HUES64 (cell line): ENCODE measurements at regions not wholly inside any gene's neighbourhood (a gene's known extent, or its start where the extent isn't known, plus 50 kb on each side); places are given as distances from the start of the nearest gene placed in this dataset.

ENCODE experiments used
- H3K27ac ChIP-seq: 2 replicates; pipeline ENCODE4 v1.7.0; 2013; ENCODE audit warnings: low read depth, low read length, inconsistent platforms
- H3K27me3 ChIP-seq: 2 replicates; pipeline ENCODE4 v1.6.1; 2013; ENCODE audit warnings: mild to moderate bottlenecking, low read length; ENCODE audit not compliant: insufficient read depth
- H3K36me3 ChIP-seq: 2 replicates; pipeline ENCODE4 v1.6.1; 2013; ENCODE audit warnings: mild to moderate bottlenecking, low read length; ENCODE audit not compliant: insufficient read depth
- H3K4me1 ChIP-seq: 2 replicates; pipeline ENCODE4 v1.6.1; 2013; ENCODE audit warnings: mild to moderate bottlenecking, low read length, moderate library complexity; ENCODE audit not compliant: insufficient read depth
- H3K4me3 ChIP-seq: 2 replicates; pipeline ENCODE4 v1.5.1; 2013; ENCODE audit warnings: mild to moderate bottlenecking, low read length, moderate library complexity
- H3K9ac ChIP-seq: 2 replicates; pipeline ENCODE4 v1.6.1; 2013; ENCODE audit warnings: mild to moderate bottlenecking, low read depth, low read length
- H3K9me3 ChIP-seq: 2 replicates; pipeline ENCODE4 v1.6.1; 2013; ENCODE audit warnings: low read depth, low read length; ENCODE audit not compliant: insufficient read depth
- WGBS: fragments of 150-250, 120-280 bp; methylation state at CpG from one replicate; pipeline ENCODE4 v1.1.7; 2013; ENCODE audit warnings: missing lambda C conversion rate; 5-methylcytosine and 5-hydroxymethylcytosine counted together

DNA sequence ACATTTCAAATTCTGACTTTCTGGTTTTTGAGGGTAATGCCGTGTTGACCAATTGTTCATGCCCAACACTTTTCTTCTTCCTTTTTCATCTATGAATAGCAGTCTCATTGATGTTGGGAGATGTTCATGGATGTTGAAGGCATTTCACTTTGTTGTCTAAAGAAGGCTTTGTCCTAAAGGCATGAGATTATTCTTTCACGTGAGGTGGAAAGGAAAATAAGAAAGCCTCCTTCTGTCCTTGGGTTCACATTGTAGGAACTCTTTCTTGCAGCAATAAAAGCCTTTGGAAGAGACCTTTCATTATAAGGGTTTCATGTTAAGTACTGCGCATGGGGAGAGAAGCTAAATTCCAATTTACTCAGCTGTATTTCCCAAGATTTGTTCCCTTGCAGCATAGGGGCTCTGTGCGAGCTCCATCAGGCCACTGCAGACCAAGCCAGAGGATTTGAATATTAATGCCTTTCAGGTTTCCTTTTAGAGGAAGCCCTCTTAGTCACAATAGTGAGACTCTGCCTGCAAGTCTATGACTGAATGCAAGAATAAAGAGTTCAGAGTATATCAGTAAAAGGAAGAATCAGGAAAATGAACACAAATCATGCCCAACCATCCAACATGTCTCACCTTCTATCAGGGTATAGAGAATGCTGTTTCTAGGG lies 274.6 kb downstream of the TMEM38B start:
- Histone ChIP-seq H3K27me3 (peaks cover 15% of the 10 kb centered on the region), H3K9me3 (no peaks in the 10 kb centered on the region), H3K27ac (no peak overlapping the region), H3K4me1 (peaks cover 19% of the 10 kb centered on the region), H3K4me3 (no peak overlapping the region), H3K36me3 (no peaks in the 10 kb centered on the region), H3K9ac (no peak overlapping the region)
- 79% methylated on average over 3 of the region's 4 CpGs for WGBS

DNA sequence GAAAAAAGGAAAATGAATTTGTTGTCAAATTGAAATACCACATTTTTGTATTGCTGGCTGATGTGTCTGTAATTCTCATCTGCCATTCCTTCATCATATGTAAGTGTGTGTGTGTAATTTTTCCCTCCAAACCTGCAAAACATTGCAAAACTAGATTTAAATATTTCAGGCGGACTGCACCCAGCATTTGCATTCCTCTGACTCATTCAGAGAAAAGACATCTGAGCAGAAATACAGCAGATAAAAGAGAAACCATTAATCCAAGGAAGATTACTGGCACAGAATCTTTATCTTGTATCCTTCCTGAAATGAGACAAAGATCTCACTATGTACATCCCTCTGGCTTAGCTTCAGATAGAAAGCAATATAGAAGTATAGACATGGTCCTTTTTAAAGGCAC lies 275.3 kb downstream of the TMEM38B start:
- H3K4me1 ChIP-seq, result peaks cover 26% of the 10 kb centered on the region
- WGBS, result 79% methylated on average over 1 of the region's 1 CpG
- H3K9me3 ChIP-seq, result no peaks in the 10 kb centered on the region
- no peaks in the 10 kb centered on the region for H3K36me3 ChIP-seq
- H3K9ac ChIP-seq, result no peak overlapping the region
- H3K4me3 ChIP-seq, result no peak overlapping the region
- peaks cover 15% of the 10 kb centered on the region for H3K27me3 ChIP-seq
- H3K27ac ChIP-seq, result no peak overlapping the region

GRCh38 chr9:105971986-105972385 lies 277.6 kb downstream of the TMEM38B start:
- Histone ChIP-seq H3K36me3 (no peaks in the 10 kb centered on the region), H3K4me1 (peaks cover 42% of the 10 kb centered on the region), H3K9ac (no peak overlapping the region), H3K27me3 (peaks cover 15% of the 10 kb centered on the region), H3K27ac (no peak overlapping the region), H3K4me3 (no peak overlapping the region), H3K9me3 (no peaks in the 10 kb centered on the region)
- WGBS, result 100% methylated on average over 2 of the region's 2 CpGs

DNA sequence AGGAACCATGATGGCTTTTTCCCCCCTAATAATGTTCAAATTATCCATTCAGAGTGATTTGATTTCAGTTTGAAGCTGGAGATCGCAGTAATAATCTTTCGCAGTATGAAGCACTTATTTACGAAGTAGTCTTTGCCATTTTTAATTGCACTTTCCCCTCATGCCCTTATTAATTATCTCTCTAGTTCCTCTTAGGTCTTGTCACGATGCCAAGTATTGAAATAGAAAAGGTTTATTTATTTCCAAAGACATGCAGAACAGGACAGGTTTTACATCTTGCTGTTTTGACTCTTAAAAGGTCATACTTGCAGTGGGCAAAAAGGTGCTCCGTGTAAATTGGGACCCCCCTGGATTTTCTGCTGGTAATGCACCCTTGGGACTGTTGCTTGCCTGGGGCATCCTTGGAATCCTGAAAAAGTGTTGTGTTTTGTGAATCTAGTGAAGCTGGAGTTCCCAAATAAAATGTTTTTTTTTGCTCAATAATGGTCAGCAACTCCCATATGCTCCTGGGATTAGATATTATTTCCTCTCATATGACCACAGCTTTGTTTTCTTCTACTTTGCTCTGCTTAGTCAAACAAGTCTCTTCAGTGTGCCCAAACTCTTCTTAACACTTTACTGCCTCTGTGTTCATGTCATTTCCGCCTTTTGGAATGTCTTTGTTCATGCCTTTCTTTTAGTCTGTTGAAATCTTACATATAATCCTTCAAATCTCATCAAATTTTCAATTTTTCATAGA lies 278.3 kb downstream of the TMEM38B start:
- no peak overlapping the region for H3K4me3 ChIP-seq
- H3K9ac ChIP-seq, result no peak overlapping the region
- no peak overlapping the region for H3K27ac ChIP-seq
- peaks cover 48% of the 10 kb centered on the region for H3K4me1 ChIP-seq
- H3K9me3 ChIP-seq, result no peaks in the 10 kb centered on the region
- H3K36me3 ChIP-seq, result no peaks in the 10 kb centered on the region
- 85% methylated on average over 6 of the region's 6 CpGs for WGBS
- peaks cover 15% of the 10 kb centered on the region for H3K27me3 ChIP-seq

DNA sequence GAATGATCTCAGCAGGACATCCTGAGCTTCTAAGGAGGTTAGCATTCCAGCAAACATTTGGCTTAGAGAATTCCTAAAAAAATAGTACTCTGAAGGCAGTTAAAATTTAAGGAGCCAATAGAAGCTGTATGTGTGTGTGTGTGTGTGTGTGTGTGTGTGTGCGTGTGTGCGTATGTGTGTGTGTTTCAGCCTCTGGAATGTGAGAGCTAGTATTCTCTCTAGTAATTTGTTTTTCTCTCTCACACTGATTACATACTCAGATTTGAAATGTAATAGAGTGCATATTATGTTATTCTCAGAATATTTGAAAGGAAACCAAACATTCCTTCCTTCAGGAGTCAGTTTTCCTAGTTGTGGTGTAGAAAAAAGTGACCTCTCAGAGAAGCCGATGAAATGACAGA lies 279.6 kb downstream of the TMEM38B start:
- H3K9me3 ChIP-seq, result no peaks in the 10 kb centered on the region
- peaks cover 15% of the 10 kb centered on the region for H3K27me3 ChIP-seq
- WGBS, result 100% methylated on average over 1 of the region's 3 CpGs
- H3K27ac ChIP-seq, result no peak overlapping the region
- H3K36me3 ChIP-seq, result no peaks in the 10 kb centered on the region
- peaks cover 55% of the 10 kb centered on the region for H3K4me1 ChIP-seq
- no peak overlapping the region for H3K9ac ChIP-seq
- H3K4me3 ChIP-seq, result no peak overlapping the region

GRCh38 chr9:105975886-105976645 lies 281.7 kb downstream of the TMEM38B start:
- Histone ChIP-seq H3K4me1 (peaks cover 47% of the 10 kb centered on the region), H3K27me3 (peaks cover 15% of the 10 kb centered on the region), H3K9me3 (no peaks in the 10 kb centered on the region), H3K9ac (no peak overlapping the region), H3K4me3 (no peak overlapping the region), H3K36me3 (no peaks in the 10 kb centered on the region), H3K27ac (no peak overlapping the region)
- 74% methylated on average over 14 of the region's 14 CpGs for WGBS

DNA sequence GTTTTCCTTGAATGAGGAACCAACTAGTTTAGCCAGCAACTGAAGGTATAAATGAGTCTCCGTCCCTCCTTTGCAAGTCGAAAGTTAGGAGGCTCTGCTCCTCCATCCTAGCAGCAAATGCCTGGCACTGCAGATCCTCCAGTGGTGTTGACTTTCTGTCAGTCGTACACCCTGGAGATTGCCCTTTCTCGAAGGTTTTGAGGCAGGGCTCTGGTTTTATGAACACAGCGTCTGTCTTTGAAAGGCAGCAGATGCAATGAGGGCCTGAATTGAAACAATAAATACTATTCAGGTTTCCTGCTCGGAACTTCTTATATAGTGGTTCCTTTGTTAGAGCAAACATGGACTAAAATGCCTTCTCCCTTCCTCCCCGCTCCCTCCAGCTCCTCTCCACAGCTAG lies 284.0 kb downstream of the TMEM38B start:
- peaks cover 47% of the 10 kb centered on the region for H3K4me1 ChIP-seq
- no peak overlapping the region for H3K9ac ChIP-seq
- 82% methylated on average over 7 of the region's 7 CpGs for WGBS

GRCh38 chr9:105978826-105979225 lies 284.5 kb downstream of the TMEM38B start:
- H3K27me3 ChIP-seq, result no peaks in the 10 kb centered on the region; the same call in 1 of the 2 replicates
- peaks cover 42% of the 10 kb centered on the region for H3K4me1 ChIP-seq
- no peaks in the 10 kb centered on the region for H3K36me3 ChIP-seq
- H3K27ac ChIP-seq, result no peak overlapping the region
- H3K4me3 ChIP-seq, result no peak overlapping the region
- no peaks in the 10 kb centered on the region for H3K9me3 ChIP-seq
- WGBS, result 85% methylated on average over 3 of the region's 3 CpGs
- no peak overlapping the region for H3K9ac ChIP-seq

More for the DNA sequence above, 284.0 kb downstream of the TMEM38B start:
- Histone ChIP-seq H3K36me3 (no peaks in the 10 kb centered on the region), H3K27me3 (peaks cover 3% of the 10 kb centered on the region; the same call in 1 of the 2 replicates), H3K9me3 (no peaks in the 10 kb centered on the region), H3K27ac (peak overlapping the region; percentile 10; the same call in 1 of the 2 replicates), H3K4me3 (no peak overlapping the region)

GRCh38 chr9:105979290-105979689 lies 284.9 kb downstream of the TMEM38B start:
- peaks cover 38% of the 10 kb centered on the region for H3K4me1 ChIP-seq
- 96% methylated on average over 2 of the region's 2 CpGs for WGBS
- H3K27ac ChIP-seq, result no peak overlapping the region
- no peaks in the 10 kb centered on the region for H3K36me3 ChIP-seq
- H3K4me3 ChIP-seq, result no peak overlapping the region
- H3K9ac ChIP-seq, result no peak overlapping the region
- H3K9me3 ChIP-seq, result no peaks in the 10 kb centered on the region
- no peaks in the 10 kb centered on the region for H3K27me3 ChIP-seq

DNA sequence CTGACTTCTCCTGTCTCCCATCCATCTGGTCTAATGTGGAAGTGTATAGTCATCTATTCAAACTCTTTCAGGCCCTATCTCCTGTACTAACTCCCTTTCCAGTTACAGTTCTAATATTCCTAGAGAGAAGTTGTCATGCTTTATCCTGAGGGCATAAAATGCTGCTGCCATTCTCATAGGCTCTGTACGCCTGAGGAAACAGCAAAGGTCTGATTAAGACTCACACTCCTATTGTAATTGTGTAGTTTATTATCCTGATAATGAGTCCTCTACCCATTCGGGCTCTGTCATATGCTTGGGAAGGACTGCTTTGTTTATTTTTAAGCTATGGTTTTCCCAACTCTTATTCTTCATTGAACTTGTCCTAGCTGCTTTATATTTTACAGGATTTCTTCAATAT lies 290.4 kb downstream of the TMEM38B start:
- no peak overlapping the region for H3K4me3 ChIP-seq
- no peaks in the 10 kb centered on the region for H3K4me1 ChIP-seq
- no peaks in the 10 kb centered on the region for H3K36me3 ChIP-seq
- 100% methylated on average over 2 of the region's 2 CpGs for WGBS
- no peak overlapping the region for H3K9ac ChIP-seq
- H3K27ac ChIP-seq, result no peak overlapping the region
- H3K9me3 ChIP-seq, result no peaks in the 10 kb centered on the region
- no peaks in the 10 kb centered on the region for H3K27me3 ChIP-seq
